ENCODE measurements at regions not wholly inside any gene's neighbourhood (a gene's known extent, or its start where the extent isn't known, plus 50 kb on each side); places are given as distances from the start of the nearest gene placed in this dataset.
"Not testable (repeated sequence)": the region's sequence is repeated elsewhere in the genome, so short reads cannot be mapped to it uniquely, and the experiment has no call there.

DNA sequence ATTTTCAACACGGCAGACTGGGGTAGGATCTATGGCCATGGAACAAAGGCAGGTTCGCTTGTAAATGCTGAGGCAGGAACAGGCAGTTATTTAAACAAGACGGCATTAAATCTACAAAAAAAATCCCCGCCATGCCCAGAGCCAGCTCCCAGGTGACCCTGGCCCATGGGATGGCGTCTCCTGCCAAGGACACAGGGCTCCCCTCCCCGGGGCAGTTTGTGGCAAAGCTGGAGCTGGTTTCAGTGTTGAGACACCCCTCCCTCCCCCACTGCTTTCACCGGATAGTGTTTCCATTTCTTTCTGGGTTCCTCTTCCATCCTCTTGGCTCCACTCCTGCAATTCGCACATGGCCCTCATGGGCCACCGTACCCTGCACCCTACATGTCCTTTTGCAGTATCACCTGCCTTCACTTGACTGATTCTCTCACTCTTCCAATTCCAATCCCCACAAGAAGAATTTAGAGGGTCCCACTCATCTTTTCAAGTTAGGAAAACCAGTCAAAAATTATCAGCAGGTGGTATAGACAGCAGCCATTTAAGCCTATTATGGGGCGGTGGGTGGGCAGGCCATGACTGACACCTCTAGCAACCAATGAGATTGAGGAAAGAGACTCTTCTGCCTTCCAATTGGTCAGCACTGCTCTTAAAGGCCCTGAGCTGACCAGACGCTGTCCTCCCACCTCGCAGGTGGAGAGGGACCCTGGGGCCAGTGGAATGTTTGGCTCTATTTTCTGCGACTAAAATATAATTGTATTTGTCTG, 52.0 kb downstream of the OLIG1 start:
- DNase-seq = no peak

DNA sequence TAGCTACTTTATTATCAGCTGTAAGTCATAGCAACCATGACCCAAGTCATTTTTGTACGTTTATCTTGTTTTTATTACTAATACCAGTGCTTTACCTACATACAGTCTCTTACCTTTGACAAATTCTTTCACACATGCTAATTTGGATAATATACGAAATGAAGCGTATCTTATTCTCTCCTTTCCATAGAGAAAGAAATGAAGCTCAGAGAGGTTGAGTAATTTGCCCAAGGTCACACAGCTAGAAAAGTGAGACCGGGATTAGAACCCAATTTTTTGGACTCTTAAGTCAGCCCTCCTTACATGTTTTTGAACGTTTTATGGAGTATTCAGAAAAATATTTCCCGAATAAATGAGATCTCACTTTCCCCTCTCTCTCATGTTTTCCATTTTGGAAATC, 52.6 kb downstream of the OLIG1 start:
- no peak for DNase-seq

- no peak for DNase-seq
These were observed 53.6 kb downstream of the OLIG1 start for GRCh38 chr21:33123374-33124123.

DNA sequence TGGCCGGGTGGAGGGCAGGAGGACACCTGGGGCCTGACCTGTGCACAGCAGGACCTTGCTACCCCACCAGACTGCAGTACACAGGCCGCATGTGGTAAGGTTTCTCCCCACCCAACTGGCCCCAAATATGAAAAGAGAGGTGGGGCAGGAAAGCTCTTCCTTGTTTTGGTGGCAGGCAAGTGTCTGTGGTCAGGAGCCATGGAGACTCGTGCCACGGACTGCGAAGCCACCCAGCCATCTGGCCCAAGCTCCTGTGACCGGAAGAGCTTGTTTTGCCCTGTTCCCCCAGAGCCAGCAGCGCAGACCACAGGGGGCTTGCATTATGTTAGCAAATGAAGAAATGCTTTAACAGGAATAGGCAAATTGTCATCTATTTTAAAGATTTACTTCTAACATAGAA, 54.9 kb downstream of the OLIG1 start:
- no peak for DNase-seq

DNA sequence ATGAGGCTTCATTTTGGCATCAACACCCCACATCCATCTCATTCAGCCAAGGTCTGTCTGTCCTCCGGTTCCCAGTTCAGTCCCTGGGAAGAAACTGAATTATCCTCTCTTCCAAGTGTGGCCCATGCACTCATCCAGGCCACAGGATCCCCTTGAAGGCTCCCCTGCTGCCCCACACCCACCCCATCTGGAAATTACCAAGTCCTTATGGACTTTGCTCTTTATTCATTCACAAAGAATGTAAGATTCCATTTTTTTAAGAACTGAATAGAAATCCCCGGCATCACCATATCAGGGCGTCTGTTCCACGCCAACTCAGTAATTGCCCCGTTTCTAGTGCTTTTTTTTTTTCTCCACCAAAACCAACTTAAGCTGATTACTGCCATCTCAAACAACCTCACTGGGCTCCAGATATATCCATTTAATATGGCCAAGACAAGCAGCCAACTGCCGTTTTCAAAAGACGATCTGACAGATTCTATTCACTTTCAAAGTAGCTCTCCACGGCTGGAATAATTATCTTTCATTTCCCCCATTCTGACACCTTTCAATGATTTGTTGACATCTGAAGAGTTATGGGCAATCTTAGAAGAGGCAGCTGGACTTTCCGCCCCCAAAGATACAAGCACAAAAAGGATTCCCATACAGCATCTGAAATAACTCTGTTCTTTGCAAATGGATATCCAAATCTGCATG, 55.9 kb downstream of the OLIG1 start:
- no peak for DNase-seq

DNA sequence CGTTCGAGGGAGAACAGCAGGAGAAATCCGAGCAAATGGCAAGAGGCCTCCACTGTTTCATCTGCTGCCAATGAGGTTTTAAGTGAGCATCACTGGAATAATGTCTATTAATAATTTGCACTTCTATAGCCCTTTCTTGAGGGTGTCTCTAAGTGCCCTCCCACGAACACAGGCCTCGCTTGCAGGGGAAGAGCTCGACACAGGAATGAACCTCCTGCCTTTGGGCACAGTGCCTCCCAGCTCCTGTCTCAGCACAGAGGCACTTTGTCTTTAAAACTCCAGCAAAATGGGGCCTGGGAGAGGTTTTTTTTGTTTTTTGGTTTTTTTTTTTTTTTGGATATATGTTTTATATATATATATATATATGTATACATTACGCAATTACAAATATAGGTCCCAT, 56.6 kb downstream of the OLIG1 start:
- DNase-seq = no peak

DNA sequence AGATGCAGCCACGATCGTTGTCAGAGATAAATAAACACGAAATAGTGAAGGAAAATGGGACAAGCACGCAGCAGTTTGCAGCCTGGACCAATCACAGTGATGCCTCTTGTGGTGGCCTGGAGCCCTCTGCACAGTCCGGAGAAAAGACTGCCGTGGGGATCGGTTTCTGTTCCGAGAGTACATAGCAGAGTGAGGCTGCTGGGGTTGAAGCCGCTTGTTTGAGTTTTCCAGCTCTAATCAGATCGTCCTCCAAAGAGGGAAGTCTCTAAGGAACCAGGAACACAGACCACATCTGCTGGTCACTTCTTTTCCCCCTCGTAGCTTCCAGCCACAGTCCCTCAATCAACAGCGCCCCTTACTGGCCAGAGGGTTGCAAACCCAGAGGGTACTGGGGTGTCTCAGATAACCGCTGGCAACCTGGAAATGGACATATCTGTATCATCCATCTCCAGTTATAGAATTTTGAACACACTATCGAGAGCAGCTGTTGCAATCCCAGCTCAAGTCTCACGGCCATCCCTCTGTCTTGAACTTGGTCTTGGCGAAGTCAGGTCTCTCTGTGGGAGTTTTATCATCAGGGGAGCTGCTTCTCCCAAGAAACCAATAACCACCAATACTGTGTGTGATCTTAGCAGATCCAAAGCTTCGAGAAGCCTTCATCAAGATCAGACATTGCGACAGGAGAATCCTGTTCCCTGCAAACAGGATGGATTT, 57.4 kb downstream of the OLIG1 start:
- DNase-seq = peak; percentile 84

DNA sequence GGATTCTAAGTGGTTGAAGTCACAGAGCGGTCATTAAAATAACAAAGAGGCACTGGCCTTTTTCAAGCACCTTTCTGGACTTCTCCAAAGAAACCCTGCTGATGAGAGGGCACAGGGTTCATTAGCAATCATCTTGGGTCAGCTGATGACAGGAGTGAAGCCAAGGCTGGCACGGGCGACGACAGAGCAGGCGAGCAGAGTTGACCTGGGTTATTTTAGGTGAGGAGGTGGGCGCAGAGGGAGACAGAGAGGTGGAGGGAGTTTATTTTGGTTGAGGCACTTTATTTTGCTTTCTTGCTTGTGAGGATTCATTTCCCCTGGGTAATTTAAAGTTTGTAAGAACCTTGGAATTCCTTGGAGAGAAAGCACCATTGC, 57.9 kb downstream of the OLIG1 start:
- DNase-seq = no peak

DNA sequence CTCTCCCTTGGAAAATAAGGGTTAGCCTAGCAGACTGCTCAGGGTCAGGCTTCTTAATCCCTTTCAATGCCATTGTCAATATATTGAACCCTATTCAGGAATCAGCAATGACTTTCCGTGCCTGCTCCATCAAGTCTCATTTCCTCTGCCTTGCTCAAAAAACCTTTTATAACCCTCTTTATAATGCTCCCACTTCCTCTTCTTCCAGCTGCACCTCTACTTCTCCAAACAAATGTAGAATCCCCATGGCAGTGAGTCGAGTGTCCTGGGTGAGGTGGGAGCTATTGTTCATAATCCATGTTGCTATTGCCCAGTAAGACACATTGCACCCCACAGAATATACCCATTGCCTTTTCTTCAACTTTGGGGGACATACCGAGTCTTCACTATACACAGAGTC, 58.6 kb downstream of the OLIG1 start:
- DNase-seq = no peak

GRCh38 chr21:33132054-33132453, 62.1 kb downstream of the OLIG1 start:
- no peak for DNase-seq

DNA sequence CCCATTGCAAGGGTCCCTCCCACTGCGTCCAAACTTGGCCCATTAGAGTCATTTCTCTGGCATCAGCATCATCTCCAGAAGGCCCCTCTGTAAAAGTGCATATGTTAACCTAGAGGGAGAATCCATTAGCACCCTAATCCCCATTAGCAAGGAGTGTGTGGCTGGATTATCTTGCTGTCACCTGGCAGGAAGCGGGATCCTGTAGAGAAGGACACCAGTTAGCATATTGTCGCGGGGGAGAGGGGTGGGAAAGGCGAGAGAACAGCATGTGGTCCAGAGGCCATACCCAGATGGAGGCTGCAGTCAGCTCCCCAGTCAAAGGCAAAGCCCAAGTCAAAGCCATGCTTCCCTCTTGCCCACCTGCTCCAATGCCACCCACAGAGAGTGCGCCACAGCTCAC, 64.0 kb downstream of the OLIG1 start:
- DNase-seq = no peak

GRCh38 chr21:33135925-33136324, 66.0 kb downstream of the OLIG1 start:
- DNase-seq = no peak

DNA sequence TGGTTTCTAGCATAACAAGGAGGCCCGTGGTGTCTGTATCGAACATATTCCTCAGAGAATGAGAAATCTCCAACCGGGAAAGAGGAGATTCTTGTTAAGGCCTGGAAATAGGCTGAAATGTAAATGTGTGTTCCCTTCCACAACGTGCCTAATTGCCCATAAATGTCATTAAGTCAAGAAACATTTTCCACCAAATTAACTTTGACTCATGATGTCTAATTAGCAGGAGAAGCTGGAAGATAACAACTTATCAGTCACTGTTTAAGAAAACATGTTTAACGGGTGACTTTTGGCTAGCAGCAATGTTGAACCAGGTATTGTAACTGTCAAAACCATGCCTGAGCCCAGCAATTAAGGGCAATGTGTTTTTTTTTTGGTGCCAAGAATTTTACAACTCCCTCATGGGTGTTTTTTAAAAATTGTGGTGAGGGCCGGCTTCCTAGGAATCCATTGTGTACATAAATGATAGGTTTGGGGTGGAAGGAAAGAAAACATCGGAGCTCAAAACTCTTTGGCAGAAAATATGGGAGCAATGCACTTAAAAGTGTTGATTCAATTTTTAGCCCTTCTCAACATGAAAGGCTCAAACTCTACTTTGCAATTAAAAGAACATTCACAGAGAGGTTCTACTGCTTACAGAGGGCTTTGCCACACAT, 67.0 kb downstream of the OLIG1 start:
- DNase-seq = no peak

DNA sequence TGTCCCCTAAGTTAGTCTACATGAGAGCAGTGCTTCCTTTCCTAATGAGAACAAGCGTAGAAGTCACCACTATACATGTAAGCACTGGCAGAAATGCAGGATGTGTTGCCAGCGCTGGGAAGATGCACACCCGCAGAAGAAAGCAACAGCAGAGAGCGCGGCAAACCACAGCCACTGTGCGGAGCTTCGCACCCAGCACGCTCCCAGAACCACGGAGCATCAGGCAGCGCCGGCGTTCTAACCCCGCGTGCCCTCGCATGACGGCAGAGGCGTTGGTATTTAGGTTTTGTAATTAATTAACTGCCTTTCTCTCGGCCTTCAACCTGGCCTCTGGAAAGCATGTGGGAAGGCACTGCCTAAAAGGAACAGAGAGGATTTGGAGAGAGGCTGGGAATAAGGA, 69.1 kb downstream of the OLIG1 start:
- DNase-seq = no peak

DNA sequence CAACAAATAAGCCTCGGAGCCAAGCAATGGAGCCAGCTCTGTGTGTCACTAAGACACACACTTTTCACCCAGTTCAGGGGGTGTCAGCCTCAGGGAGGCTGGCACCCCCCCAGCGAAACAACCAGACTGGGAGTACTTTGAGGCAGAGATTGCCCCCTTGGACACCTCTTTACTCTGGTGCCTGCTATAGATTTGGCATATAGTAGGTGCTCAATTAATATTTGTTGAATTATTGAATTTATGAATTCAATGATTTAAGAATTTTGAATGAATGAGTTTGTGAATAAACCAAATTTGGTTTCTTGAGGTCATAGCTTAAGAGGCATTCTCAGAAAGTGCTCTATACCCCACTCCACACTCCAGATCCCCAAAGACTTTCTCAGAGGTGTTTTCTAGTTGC, 70.3 kb downstream of the OLIG1 start:
- DNase-seq = no peak

- no peak for DNase-seq
These were observed 76.5 kb downstream of the OLIG1 start for GRCh38 chr21:33146467-33146866.

GRCh38 chr21:33149181-33149580, 79.2 kb downstream of the OLIG1 start:
- no peak for DNase-seq

- DNase-seq = not testable (repeated sequence)
These were observed 78.8 kb upstream of the IFNAR2 start for GRCh38 chr21:33150968-33151367.

DNA sequence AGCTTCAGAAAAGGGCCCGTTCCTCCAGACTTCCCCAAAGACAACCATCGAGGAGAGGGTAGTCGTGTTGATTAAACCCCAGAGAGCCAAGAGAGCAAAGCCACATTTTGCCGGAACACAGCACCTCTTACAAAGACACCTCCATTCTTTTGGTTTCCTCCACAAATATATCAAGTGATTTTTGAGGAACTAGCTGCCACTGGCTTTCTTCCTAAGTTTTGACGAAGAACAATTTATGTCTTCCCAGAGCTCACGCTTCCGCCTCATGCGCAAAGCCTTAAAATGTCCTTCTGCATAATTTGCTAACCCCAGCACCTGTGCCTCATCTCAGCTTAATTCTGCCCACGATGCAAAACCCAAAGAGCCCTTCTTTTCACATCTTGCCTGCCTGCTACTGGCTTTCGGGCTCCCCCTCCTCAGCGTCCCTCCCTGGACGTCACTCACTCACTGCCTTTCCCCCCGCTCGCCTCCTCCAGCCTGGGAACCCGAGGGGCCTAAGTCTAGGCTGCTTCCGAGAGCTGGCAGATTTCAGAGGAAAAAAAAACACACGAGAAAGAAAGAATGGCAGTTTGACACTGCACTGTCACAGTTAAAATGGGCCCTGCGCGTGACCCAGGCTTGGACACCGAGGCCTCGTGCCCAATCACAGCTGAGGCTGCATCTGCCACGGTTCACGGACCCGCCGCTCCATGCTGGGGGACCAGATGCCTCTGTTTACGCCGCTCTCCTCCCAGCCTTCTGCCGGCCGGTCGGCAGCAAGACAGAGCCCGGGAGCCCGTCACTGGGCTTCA, 77.6 kb upstream of the IFNAR2 start:
- no peak for DNase-seq

- no peak for DNase-seq
These were observed 77.0 kb upstream of the IFNAR2 start for GRCh38 chr21:33152732-33153130.

DNA sequence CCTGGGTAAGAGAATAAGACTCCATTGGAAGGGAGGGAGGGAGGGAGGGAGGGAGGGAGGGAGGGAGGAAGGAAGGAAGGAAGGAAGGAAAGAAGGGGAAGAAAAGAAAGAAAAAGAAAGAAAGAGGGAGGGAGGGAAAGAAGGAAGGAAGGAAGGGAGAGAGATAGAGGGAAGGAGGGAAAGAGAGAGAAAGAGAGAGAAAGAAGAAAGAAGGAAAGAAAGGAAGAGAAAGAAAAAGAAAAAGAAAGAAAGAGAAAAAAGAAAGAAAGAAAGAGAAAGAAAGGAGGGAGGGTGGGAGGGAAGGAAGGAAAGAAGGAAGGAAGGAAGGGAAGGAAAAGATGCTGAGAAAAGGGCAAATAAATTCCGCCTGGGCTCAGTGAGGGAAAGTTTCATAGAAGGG, 74.7 kb upstream of the IFNAR2 start:
- no peak for DNase-seq

GRCh38 chr21:33155422-33155821, 74.3 kb upstream of the IFNAR2 start:
- no peak for DNase-seq
